Cardiac septum (tissue), 1 donor: ENCODE measurements at regions not wholly inside any gene's neighbourhood (a gene's known extent, or its start where the extent isn't known, plus 50 kb on each side); places are given as distances from the start of the nearest gene placed in this dataset.

Source experiments
- DNase-seq: peaks from one replicate; pipeline ENCODE4 v3.0.0-alpha.2; 2020; ENCODE audit warnings: low spot score
- intact Hi-C: fragments of 100-400 bp; cut with DNase I; formaldehyde crosslinking; loops from one replicate; pipeline ENCODE4 v1.14.0; 2022
- donor health status: DM: no; HTN: no; CAD: no.

DNA sequence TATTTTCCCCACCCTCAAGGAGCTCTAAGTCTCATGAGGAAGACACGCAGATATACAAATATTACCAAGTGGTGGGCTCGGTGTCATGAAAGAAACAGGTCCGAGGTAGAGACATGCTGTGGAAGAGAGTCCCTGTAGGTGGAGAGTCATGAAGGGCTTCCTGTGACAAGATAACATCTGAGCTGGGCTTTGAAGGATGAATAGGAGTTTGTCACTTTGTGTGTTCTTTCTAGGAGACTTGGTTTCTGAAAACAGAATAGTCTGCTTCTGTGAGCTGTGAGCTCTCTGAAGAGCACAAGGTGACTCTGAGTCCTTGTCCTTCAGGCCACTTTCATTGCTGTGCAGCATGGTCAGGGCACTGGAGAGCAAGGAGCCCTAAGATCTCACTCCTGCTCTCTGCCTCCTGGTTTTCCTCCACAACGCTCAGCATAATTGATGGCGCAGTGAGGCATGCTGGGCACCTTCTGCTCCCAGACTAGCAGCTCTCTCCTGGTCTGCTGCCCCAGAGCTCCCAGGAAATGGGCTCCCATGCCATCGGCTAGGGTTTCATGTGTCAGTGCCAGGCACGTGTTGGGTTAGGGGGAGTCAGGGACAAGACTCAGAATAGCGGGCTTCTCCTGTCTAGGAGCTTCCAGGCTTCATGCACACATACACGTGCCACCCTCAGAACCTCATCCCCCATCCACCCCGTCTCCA lies 209.9 kb upstream of the CSF3R start:
- intact Hi-C loops, result no loop called here
- DNase-seq, result no peak

DNA sequence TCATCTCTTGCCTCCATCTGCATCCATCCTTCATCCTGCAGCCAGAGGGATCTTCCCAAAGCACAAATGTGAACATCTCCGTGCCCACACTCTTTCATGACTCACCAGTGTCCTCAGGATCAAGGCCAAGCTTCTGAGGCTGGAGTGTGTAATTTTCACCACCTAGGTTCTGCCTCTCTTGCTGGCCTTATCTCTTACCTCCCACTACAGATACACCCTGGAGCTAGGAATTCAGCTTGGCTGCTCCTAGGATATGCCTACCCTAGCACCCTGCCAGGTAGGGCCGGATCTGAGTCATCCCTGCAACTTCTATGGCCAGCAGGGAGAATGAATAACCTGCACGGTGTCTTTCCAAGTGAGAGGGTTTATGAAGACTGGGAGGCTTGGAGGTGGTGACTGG lies 208.7 kb upstream of the CSF3R start:
- intact Hi-C loops, result no loop called here
- no peak for DNase-seq

DNA sequence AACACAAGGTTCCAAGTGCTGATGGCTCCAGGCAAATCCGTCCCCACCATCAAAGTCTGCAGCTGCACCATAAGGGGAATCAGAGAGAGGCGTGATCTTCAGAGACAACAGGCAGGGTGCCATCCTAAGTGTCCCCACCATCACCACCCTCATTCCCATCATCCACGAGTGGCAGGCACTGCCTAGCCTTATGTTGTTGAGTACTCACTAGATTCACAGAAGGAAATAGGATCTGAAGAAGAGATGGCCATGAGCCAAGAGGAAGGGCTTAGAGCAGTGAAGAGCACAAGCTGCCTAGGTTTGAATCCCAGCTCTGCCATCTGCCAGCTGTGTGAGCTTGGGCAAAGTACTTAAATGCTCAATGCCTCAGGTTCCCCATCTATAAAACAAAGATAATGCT lies 207.3 kb upstream of the CSF3R start:
- no peak for DNase-seq
- intact Hi-C loops, result no loop called here

DNA sequence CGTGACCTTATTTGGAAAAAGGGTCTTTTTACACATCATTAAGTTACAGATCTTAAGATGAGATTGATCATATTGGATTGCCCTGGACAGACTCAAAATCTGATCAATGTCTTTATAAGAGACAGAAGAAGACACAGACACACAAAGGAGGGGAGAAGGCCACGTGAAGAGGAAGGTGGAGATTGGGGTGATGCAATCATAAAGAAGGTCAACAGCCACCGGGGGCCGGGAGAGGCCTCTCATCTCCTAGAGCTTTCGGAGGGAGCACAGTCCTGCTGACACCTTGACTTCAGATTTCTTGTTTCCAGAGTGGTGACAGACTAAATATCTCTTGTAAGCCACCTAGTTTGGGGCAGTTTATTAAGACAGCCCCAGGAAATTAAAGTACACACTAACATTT lies 204.6 kb upstream of the CSF3R start:
- intact Hi-C loops, result no loop called here
- no peak for DNase-seq

DNA sequence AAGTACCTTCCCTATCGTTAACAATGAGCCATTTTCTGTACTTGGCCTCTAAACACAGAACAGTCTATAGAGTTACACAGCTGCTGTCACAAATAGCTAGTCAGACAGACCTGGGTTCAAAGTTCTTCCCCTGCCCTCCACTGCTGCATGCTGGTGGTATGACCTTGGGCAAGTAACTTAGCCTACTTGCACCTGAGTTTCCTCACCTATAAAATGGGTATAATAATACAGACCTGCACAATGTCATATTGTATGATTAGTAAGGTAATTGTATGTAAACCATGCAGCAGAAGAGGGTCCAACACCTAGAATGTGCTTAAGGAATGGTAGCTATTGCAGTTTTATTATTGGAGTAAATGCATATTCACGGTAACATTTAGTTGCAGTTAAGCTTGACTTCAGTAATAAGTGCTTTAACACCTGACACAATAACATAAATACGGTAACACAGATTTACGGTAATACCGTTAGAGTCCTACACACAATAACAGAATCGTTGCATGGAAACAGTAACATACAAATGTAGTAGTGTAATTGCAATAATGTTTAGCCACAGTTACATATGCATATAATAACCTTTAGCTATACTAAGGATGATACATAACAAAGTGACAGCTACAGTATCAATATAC lies 193.3 kb upstream of the CSF3R start:
- intact Hi-C loops, result no loop called here
- DNase-seq, result no peak

DNA sequence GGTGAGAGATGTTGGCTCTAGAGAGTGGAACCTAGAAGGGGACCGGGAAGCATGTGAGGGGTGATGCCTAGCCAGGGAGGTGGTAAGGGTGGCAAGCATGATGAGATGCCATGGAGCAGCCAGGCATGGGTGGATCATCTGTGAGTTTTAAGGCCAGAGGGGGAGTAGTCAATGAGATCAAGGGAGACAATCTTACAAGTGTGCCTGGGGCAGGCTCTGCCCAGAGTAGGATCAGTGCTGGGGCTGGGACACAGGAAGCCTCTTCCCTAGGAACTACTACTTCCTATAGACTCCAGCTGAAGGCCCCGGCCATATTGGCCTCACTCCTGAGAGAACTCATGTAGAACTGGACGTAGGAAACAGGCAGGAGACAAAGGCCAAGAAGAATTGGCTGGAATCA lies 192.4 kb upstream of the CSF3R start:
- DNase-seq, result peak; percentile 65
- intact Hi-C loops, result no loop called here

DNA sequence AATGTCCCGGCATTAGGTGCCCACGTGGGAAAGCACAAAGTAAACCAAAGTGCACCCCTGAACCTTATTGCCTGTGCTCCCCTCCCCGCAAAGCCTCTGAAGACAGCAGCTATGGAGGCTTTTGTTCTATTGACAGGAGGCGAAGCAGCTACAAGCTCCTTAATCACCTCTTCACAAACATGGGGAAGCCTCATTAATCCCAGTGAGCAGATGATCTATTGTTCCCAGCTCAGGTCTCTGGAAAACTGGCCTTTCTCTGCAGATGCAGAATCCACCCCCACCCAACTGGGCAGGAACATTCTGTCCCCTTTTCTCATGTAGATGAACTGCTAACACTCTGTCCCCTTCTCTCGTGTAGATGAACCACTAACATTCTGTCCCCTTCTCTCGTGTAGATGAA lies 190.5 kb upstream of the CSF3R start:
- no peak for DNase-seq
- intact Hi-C loops, result no loop called here

DNA sequence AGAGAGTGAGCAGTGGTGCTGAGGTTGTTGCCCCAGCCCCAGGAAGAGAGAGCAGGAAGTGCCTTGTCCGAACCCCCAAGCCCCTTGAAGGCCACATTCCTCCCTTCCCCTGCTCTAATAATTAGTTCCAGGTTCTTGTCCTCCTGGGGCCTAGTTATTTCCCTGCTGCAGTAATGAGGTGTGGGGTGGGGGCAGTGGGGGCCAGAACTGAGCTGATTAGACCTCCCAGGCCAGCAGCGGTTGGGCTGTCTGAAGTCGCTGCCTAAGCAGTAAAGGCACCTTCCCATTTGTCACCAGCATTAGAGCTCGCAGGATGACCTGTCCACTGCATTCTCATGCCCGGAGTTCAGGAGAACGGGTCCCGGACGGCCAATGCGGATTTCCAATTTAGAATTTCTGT lies 186.5 kb upstream of the CSF3R start:
- intact Hi-C loops, result no loop called here
- DNase-seq, result peak; percentile 20

DNA sequence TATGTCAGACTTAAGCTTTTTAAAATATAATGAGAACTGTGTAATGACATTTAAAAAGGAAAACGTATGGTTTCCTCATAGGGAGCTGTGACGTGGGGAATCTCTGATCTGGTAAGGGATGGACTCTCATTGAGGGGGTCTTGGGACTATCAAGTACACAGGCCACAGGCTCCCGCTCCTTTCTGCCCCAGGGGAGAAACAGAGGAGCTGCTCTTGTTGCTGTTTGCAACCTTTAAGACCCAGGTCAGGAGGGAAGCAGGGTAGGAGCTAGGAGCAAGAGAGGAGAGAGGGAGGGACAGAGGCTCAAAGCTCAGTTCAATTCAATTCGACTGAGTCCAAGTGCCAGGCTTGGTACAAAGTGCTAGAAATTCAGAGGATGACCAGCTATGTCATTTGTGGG lies 185.1 kb upstream of the CSF3R start:
- intact Hi-C loops, result no loop called here
- DNase-seq, result peak; percentile 53

DNA sequence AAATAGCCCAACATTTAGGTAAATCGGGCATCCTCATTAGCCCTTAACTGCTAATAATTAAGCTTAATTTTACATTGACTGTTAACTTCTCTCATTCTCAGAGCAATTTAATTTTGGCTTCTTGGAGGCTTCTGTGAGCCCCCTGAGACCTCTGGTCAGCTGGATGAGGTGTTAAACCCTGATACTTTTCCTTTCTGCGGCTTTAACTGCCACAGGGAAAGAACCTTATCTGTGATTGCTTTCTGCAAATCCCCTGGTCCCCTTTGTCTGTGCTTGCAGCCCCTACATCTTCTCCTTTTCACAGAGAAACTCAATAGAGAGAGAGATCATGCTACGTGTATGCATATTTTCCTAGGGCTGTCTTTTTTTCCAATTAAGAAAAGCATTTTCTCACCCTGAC lies 184.5 kb upstream of the CSF3R start:
- DNase-seq, result no peak
- intact Hi-C loops, result no loop called here

DNA sequence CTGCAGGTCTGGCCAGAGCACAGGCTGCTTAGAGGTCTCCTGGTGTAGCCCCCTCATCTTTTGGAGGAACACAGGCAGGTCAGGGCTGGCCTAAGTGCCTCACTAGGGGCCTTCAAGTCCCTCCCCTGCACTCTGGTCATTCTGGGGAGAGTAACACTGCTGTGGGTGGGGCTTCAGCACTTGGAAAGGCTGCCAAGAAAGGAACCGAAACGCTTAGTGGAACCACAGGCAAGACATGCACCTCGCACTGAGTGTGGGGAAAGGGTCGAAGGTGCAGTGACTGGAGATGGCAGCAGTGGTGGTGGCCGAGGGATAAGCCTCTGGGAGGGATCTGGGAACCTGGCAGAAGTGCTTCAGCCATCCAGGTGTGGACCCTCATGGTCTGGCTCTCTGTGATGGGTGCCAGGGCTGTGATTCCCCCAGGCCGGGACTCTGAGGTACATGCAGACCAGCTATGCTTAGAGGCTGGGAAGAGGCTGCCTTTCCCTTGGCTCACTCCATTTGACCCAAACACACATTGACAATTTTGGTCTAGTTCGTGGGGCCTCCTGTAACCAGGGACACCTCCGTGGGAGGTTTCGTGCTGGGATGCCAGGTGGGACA lies 182.9 kb upstream of the CSF3R start:
- intact Hi-C loops, result no loop called here
- no peak for DNase-seq

DNA sequence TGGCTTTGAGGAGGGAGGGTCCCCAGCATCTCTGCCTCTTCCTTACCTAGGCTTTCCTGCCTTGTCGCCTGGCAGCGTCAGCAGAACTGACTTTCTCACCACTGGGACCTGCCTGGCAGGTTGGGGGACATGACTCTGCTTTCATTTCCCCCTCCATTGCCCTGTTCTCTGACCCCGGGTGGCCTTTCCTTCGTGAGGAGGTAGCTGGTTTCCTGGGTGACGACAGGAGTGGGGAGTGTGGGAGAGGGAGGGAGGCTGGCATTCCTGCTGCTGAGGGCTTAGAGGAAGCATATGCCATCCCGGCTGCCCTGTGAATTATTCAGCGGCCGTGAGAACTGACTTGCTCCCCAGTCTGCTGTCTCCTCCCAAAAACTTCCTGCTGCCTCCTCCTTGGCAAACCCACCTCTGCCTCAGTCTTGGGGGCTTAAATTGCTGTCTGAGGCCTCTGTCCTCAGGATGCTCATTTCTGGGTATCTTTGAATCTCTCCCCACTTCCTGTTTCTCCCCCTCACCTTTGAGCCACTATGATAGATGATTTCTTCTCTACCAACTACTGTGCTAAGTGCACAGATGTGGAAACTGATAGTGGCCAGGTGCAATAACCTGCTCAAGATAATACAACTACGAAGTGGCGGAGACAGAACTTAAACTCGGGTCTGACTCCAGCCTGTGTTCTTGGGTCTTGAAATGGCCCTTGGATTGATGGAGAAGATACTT lies 182.0 kb upstream of the CSF3R start:
- intact Hi-C loops, result no loop called here
- DNase-seq, result peak; percentile 53

DNA sequence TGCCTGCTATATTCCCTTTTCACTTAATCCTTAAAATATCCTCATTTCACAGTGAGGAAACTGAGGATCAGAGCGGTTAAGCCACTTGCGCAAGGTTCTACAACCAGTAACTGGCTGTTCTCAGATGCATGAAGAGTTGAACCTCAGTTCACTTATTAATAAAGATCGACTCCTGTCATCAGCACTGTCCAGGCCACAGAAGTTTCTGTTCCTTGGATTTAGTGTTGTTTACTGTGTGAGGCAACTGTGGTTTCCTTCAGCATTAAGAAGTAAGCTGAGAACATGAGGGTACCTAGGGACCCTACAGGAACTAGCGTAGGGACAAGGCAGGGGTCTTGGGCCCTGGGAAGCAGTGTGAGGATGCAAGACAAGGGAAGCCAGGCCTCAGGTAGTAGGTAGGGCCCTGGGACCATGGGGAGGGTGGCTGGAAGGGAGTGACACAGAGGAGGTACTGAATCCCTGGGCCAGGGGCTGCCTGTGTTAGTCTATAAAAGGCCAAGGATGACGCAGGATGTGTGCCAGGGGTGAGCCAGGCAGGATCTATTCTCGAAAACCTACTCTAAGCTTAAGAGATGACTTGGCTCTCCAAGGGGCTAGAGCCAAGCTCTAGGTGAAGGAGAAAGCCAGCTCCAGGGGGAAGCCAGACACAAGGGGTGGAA lies 181.2 kb upstream of the CSF3R start:
- intact Hi-C loops, result no loop called here
- peak; percentile 53 for DNase-seq

DNA sequence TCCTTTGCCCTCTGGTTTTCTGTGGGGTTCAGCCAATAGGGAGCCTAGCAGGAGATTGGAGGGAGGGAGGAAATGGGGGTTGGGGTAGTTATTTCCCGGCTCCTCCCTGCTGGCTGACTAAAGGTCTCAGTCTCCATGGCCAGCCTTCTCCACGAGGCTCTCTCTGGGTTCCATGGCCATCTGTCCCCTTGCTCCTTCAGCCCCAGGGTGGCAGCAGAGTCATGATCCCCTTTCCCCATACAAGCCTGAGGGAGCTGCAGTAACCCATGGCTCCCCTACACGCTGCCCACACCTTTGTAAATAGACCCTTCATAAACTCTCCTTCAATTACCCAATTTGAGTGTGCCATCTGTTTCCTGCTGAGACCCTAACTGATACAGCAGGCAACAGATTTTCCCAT lies 176.1 kb upstream of the CSF3R start:
- intact Hi-C loops, result no loop called here
- DNase-seq, result peak; percentile 6

DNA sequence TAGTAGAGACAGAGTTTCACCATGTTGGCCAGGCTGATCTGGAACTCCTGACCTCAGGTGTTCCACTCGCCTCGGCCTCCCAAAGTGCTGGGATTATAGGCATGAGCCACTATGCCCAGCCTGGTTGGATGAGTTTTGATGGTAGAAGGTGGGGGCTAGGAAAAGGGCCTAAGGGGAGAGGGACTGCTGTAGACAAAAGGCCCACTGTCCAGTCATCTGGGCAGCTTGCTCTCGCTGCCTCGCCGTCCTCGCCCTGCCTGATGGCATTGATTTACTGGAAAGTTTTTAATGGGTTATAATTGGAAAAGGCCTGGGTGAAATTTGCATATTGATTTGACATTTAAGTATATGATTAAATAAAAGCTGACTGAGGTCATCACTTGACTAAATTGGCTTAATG lies 175.1 kb upstream of the CSF3R start:
- intact Hi-C loops, result no loop called here
- DNase-seq, result peak; percentile 15

DNA sequence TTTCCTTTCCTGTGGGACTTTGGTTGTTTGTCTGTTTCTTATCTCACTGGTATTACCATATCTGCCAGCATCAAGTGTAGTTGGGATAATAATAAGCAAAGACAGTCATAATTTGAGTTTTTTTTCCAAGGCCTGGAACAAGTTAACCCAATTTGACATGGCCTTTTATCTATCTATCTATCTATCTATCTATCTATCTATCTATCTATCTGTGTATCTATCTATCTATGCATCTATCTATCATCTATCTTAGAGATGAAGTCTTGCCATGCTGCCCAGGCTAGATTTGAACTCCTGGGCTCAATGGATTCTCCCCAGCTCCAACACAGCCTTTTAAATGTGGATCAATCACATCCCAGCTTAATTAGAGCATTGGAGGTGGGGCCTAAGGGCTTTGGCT lies 174.1 kb upstream of the CSF3R start:
- intact Hi-C loops, result no loop called here
- DNase-seq, result peak; percentile 9

DNA sequence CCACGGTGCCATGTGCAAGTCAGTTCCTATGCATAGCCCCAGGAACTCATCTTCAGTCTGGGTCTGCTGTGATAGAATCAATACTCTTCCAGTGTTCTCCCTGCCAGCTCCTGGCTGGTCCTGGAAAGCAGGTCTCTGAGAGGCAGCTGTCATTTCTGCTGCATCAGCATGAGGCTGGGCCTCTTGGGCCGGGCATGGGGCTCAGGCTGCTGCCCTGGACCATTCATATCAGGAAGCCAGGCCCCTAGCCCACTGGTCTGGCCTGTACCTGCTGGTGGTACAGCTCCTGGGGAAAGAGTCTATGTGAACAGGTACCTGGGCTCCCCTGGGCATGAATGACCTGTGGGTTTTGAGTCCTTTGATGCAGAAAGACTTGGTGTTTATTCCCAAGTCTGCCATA lies 173.6 kb upstream of the CSF3R start:
- intact Hi-C loops, result no loop called here
- peak; percentile 39 for DNase-seq

DNA sequence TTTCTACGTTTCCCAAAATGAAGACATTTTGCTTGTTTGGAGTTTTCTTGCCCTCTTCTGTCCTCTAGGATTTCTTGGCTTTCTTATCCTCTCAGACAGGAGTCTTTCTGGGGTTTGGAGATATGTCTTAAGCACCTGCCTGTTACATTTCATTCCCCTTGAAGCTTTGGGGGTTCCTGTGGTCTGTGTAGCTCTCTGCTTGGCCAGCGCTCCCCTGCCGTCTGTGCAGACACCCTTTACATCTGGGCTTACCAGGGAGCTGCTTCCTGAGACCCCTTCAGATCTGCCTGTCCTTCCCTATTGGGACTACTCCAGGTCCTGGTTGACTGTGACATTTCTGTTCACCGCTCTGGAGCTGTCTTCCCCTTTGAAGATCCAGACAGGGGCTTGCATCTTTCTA lies 171.9 kb upstream of the CSF3R start:
- DNase-seq, result no peak
- intact Hi-C loops, result loop anchor here (1.0 kb wide), 1 partner anchor 13 kb away; no protein-coding TSS in a partner anchor

DNA sequence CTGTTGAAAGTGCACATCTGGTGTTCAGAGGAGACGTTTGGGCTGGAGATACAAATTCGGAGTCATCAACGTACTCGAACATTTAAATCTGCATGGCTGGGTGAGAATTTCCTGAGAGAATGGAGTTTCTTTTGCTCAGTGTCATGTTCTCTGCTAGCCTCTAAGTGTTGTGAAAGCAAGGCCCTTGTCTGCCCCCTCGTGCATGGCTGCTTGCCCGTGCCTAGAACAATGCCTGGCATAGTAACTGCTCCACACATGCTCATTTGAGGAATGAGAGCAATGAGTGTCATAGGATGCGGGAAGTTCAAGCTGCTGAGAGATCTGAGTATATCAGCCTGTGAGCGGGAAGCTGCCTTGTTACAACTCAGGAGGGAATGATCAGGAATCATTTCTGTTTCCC lies 171.1 kb upstream of the CSF3R start:
- DNase-seq, result peak; percentile 75
- intact Hi-C loops, result loop anchor here (1.0 kb wide), 1 partner anchor 13 kb away; no protein-coding TSS in a partner anchor

DNA sequence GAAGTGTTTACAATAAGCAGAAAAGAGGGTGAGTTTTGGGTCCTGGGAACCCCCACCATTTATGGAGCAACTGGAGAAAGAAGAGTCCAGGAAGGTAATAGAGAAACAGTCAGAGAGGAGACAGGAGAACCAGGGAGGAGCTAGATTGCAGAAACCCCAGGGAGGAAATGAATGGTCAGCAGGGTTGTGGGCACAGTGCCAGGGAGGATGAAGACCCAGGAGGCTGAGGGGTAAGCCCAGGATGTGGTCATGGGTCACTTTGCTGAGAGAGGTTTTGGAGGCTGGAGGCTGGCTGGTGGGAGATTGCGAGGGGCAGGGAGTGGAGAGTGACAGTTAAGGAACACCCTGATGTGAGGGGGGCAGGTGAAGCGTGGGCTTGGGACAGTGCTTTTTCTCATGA lies 169.9 kb upstream of the CSF3R start:
- intact Hi-C loops, result no loop called here

More for the DNA sequence above, 169.9 kb upstream of the CSF3R start:
- DNase-seq, result peak; percentile 27
